Prostate gland (tissue), 2 donors: ENCODE measurements at regions not wholly inside any gene's neighbourhood (a gene's known extent, or its start where the extent isn't known, plus 50 kb on each side); places are given as distances from the start of the nearest gene placed in this dataset.

Source experiments
- CTCF ChIP-seq, 4 experiments: fragments of 200-600 bp in 2 of 4; fragments of 450-650 bp in 2 of 4; sonication (generic) in 2 of 4; IDR thresholded peaks; 1 replicate in 3 of 4; 2 replicates in 1 of 4; pipeline ENCODE4 v1.5.1; 2016 to 2019; ENCODE audit warnings: antibody characterized with exemption in 4 of 4, mild to moderate bottlenecking in 2 of 4, moderate library complexity in 2 of 4
- POLR2AphosphoS5 ChIP-seq: sonication (generic); formaldehyde crosslinking; IDR thresholded peaks from one replicate; pipeline ENCODE4 v1.6.1; 2017; ENCODE audit warnings: antibody characterized with exemption

GRCh38 chr1:232139444-232139843 is 490.5 kb downstream of the SIPA1L2 start:
- TF ChIP-seq CTCF (IDR thresholded peaks at IDR 0.05) (no peak), POLR2AphosphoS5 (no peak)
